Activated T-cell treated with anti-CD3 and anti-CD28 coated beads for 24 hours (primary cell): ENCODE measurements at regions not wholly inside any gene's neighbourhood (a gene's known extent, or its start where the extent isn't known, plus 50 kb on each side); places are given as distances from the start of the nearest gene placed in this dataset.
"Not testable (repeated sequence)": the region's sequence is repeated elsewhere in the genome, so short reads cannot be mapped to it uniquely, and the experiment has no call there.

Experiments used
- DNase-seq: peaks from one replicate; pipeline ENCODE4 v3.0.0-alpha.2; 2020; ENCODE audit warnings: low read depth

DNA sequence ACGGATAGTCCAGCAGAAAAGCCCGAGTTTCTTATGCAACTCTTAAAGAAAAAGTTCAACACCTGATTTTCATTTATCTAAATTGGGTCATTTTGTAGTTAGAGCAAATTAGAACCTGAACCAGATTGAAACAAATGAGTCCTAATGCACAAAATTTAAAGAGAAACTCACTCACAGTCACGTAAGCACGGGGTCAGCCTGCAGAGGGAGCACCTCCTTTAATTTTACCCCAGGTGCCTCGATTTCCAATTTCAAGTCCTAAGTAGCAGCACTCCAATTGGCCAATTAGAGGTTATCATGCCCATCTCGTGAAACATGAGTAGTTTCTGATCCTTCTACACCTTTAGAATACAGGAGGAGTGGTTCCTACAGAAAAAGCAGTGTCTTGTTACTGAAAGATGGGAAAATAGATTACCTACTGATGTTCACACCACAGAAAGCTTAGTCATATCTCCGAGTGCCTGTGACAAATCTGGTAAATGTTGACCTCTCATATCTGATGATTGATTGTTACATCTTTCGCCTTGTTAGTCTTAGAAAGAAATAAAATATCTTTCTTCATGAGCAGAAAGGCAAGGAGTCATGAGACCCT is 1929.8 kb upstream of the LRRTM1 start:
- DNase-seq, result no peak

DNA sequence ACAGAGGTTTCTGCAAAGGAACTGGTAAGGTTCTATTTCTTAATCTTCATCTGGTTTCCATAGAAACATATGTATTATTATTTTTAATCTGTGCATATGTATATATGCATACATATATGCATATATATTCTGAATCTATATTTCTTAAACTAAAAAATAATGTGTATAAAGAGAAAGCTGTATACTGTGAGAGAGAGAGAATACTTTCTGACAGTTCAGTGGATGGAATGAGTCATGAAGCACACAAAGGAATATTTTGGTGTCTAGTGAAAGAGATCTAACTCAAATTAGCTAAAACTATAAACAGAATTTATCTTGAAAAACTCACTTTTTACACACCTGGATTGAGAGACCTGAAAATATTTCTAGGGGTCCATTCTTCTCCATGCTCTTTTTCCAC is 1929.3 kb upstream of the LRRTM1 start:
- DNase-seq, result no peak

DNA sequence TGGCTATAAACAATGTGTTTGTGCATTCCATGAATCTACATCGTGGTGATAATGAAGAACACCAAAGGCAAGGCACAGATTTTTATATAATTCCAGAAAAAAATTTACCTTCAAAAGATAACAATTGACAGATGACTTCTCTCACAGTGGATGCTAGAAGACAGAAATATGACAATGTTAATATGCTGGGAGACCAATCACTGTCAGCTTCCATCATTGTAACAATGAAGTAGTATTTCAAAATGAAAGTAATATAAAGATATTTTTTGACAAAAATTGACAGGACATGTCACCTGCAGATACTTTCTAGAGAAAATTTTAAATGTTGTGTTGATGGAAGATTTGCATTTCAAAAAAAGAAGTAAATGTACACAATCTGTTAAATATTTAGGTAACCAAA is 1925.9 kb upstream of the LRRTM1 start:
- DNase-seq, result no peak

- DNase-seq, result no peak
These were observed 1921.9 kb upstream of the LRRTM1 start for GRCh38 chr2:82226441-82226840.

- no peak for DNase-seq
These were observed 1919.9 kb upstream of the LRRTM1 start for GRCh38 chr2:82224301-82224940.

DNA sequence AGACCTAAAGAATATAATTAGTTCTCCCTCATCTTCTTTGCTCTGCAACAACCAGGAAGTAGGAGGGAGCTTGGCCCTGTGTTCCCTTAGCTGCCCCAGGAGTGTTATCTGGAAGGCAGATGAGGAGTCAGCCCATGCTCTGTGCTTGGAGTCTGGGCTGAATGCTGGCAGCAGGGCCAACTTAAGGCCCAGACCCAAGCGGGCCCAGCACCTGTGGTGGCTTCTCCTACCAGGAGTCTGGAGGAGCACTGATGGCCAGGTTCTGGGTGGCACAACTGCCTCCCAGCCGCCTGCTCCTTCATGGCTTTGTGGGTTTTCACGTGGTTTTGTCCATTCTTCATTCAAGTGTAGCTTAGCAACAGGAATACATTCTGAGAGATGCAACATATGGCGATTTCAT is 1910.7 kb upstream of the LRRTM1 start:
- no peak for DNase-seq

GRCh38 chr2:82199493-82199852 is 1894.9 kb upstream of the LRRTM1 start:
- no peak for DNase-seq

GRCh38 chr2:82198809-82199492 is 1894.4 kb upstream of the LRRTM1 start:
- no peak for DNase-seq

DNA sequence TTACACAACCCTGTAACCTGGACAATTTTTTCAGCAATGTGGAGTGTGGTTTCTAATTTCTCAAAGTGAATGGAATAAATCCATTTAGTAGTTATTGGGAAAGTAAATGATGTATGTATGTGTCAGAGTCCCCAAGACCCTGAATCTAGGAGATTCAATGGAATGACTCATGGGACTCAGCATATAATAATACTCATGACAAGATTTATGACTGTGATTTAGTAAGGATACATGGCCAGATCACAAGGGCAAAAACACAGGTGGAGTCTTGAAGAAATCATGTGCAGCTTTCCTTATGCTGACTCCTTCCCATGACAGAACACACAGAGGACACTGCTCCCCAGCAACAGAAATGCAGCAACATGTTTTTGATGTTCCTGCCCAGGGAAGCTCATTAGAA is 1877.7 kb upstream of the LRRTM1 start:
- no peak for DNase-seq

DNA sequence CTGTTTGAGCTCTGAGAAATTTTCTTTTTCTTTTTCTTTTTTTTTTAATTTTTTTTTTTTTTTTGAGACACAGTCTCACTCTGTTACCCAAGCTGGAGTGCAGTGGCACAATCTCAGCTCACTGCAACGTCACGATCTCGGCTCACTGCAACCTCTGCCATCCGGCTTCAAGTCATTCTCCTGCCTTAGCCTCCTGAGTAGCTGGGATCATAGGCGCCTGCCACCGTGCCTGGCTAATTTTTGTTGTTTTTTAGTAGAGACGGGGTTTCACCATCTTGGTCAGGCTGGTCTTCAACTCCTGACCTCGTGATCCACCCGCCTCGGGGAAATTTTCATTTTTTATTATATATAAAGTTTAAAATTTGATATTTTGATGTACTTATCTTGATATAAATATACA is 1870.7 kb upstream of the LRRTM1 start:
- DNase-seq, result not testable (repeated sequence)

- no peak for DNase-seq
These were observed 1867.9 kb upstream of the LRRTM1 start for GRCh38 chr2:82172483-82172882.

DNA sequence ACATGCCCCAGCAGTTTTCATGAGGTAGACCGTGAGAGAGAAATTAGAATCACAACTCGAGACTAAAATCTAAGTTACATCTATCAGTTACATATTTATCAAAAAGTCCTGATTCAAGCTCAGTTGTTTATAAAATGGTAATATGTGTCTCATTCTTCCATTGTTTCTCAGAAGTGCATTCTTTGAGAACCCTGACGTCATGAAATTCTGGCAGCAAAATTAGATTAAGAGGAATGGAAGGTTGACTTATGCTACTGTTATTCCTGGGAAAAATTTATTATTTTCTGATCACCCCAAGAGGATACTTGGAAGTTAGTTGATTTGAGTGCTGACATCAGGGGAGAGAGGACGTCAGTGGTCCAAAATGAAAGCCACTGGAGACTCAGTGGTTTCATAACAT is 1864.8 kb upstream of the LRRTM1 start:
- DNase-seq, result no peak

DNA sequence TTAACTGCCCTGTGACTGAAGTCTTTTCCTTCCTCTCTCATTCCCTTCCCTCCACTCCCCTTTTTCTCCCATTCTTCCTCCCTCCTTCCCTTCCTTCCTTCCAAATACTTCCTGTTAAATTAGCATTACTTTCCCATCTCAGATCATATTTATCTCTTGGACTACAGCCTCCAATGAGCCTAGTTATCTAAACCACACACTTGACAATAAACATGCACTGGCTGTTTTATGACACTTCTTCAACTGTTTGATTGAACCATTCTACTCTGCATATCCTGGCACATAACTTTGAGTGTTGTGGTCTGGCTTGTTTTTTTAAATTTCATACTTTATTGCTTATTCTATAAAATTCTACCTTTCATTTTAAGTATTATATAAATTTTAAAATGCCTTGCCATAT is 1860.8 kb upstream of the LRRTM1 start:
- no peak for DNase-seq

- no peak for DNase-seq
These were observed 1853.6 kb upstream of the LRRTM1 start for GRCh38 chr2:82158150-82158549.

DNA sequence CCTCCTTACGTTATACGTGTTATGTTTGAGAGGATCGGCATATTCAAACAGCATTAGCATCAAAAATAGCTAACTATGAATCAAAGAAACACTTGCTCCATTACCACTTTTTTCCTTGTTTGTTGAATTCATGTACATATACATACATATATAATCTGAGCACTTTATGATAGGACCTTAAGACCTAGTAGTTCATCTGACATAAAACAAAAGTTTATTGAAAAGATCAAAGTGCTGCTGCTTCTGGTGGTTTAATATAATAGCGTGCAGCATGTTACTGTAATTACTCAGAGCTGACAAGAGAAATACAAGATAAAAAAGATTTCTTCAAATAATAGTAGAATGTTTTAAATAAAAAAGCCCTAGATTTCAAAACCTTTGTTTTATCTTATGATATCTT is 1850.9 kb upstream of the LRRTM1 start:
- no peak for DNase-seq

DNA sequence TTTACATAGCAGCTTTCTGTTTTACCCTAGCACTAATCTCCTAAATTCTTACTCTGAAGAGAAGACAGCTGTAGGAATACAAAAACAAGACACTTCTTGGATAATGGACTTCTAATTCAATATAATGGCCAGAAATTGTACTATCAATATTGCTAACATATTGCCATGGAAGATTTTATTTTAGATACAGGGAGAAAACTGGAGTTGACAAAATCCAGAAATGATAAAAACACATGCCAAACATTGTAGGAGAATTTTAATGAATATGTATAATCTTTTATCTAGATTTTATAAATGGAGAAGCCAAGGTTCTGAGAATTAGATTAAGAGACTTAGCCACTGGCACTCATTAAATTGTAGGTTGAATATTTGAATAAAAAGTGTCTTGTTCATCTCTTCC is 1838.8 kb upstream of the LRRTM1 start:
- no peak for DNase-seq

DNA sequence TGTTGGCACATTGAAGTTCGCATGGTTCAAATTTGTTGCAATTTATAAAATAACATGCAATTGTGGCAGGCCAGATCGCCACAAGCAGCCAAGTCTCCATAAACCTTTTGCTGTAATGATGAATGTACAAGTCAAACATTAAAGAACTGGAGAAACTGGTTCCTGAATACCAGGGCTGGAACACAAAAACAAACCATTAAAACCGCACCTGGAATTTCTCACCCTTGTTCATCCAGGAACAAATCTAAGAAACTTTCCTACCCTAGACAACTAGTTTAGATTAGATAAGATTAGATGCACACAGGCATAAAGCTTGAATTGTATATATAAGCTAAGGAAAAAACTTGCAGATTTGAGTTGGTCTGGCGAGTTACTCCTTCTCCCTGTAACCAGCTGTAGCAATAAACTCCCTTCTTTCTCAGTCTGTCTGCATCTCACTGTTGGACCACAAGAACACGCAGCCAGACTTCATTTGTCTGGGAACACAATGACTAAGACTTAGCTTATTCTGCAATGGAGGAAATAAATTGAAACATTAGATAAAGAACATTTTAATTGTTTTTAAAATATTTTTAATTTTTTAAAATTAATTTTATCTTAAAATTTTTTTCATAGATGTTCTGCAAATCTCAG is 1835.5 kb upstream of the LRRTM1 start:
- no peak for DNase-seq

GRCh38 chr2:82137441-82137840 is 1832.9 kb upstream of the LRRTM1 start:
- DNase-seq, result no peak

DNA sequence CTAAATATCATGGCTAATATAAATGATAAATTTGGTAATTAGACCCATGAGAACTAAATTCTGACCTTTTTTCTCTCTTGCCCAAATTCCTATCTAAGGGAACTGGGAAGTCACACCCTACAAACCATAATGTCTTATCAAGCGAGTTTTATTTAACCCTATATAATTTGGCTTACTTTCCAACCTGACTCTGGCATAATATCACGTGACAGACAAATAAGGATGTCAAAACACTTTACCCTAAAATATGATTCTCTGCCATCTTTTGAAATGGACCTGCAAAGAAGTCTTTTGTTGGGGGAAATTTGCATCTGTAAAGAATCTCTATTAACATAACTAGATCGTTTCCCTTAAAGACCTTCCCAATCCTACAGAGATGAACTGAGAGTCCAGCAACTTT is 1823.5 kb upstream of the LRRTM1 start:
- DNase-seq, result no peak

- DNase-seq, result no peak
These were observed 1820.1 kb upstream of the LRRTM1 start for GRCh38 chr2:82124629-82125028.

DNA sequence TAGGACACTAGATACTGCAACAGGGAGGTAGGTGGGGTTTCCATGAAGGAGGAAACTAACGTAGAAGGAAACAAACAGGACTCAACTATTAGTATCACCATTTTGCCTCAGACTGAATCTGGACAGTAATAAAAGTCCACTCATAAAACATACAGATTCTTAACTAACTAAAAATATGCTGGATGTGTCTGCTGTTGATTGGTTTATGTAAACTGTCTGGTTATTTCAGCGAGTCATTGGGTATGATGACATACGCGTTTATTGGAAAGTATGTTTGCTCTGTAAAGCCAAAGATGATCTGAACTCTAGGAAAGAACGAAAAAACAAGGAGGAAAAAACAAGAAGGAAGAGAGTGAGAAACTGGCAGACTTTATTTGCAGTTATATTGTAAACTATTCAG is 1816.1 kb upstream of the LRRTM1 start:
- no peak for DNase-seq

GRCh38 chr2:82120115-82120514 is 1815.6 kb upstream of the LRRTM1 start:
- DNase-seq, result no peak

DNA sequence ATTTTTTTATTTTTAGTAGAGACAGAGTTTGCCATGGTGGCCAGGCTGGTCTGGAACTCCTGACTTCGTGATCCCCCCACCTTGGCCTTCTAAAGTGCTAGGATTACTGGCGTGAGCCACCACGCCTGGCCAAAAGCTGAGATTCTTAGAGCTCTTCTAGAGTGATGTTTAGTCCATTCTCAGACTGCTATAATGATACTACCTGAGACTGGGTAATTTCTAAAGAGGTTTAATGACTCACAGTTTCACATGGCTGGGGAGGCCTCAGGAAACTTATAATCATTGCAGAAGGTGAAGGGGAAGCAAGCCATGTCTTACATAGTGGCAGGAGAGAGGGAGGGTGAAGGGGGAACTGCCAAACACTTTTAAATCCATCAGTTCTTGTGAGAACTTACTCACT is 1804.9 kb upstream of the LRRTM1 start:
- DNase-seq, result no peak
